ENCODE measurements at regions not wholly inside any gene's neighbourhood (a gene's known extent, or its start where the extent isn't known, plus 50 kb on each side); places are given as distances from the start of the nearest gene placed in this dataset.
"Not testable (repeated sequence)": the region's sequence is repeated elsewhere in the genome, so short reads cannot be mapped to it uniquely, and the experiment has no call there.

- DNase-seq (ENCODE audit: low spot score) = no peak
- Histone ChIP-seq H3K4me3 (ENCODE audit: low read depth in 1 of 3, low read length in 3 of 3) (no peak overlapping the region), H3K4me1 (ENCODE audit: control insufficient read depth in 4 of 4, insufficient read depth in 4 of 4, low read length in 3 of 4) (peaks cover 0 to 4% (median 0%) of the 10 kb centered on the region in 4 donors), H3K27ac (ENCODE audit: low read depth in 1 of 2, low read length in 2 of 2) (no peak overlapping the region), H3K36me3 (ENCODE audit: control insufficient read depth in 4 of 4, insufficient read depth in 3 of 4, low read depth in 1 of 4, low read length in 3 of 4) (no peaks in the 10 kb centered on the region), H3K27me3 (ENCODE audit: control insufficient read depth in 4 of 4, insufficient read depth in 4 of 4, low read length in 3 of 4) (no peaks in the 10 kb centered on the region), H3K9me3 (ENCODE audit: control insufficient read depth in 4 of 4, low read length in 3 of 4) (no peaks in the 10 kb centered on the region), H3K9ac (ENCODE audit: low read depth in 1 of 2, low read length in 2 of 2) (no peak overlapping the region)
- WGBS = 98% methylated on average over 3 of the region's 3 CpGs
- no peak for TF ChIP-seq JUND (IDR thresholded peaks at IDR 0.05)
- no peak for TF ChIP-seq FOXA1 (IDR thresholded peaks at IDR 0.05)
- no peak for TF ChIP-seq NR2F2 (IDR thresholded peaks at IDR 0.05)
- TF ChIP-seq EGR1 (IDR thresholded peaks at IDR 0.05; ENCODE audit: low read depth in 2 of 2) = no peak
- no peak for TF ChIP-seq HNF4A (conservative IDR thresholded peaks at IDR 0.05)
- TF ChIP-seq REST (IDR thresholded peaks at IDR 0.05) = no peak
- no peak for TF ChIP-seq FOXA2 (IDR thresholded peaks at IDR 0.05)
- no peak for TF ChIP-seq YY1 (IDR thresholded peaks at IDR 0.05)
- TF ChIP-seq RXRA (IDR thresholded peaks at IDR 0.05) = no peak
- no peak for TF ChIP-seq RAD21 (IDR thresholded peaks at IDR 0.05)
- TF ChIP-seq GABPA (IDR thresholded peaks at IDR 0.05 in 1 of 2, conservative IDR thresholded peaks at IDR 0.05 in 1 of 2) = no peak
- no peak for TF ChIP-seq TAF1 (conservative IDR thresholded peaks at IDR 0.05)
- no peak for TF ChIP-seq HNF4G (IDR thresholded peaks at IDR 0.05)
- no peak for TF ChIP-seq ATF3 (IDR thresholded peaks at IDR 0.05)
- TF ChIP-seq CTCF (IDR thresholded peaks at IDR 0.05; ENCODE audit: low read depth, low read length, missing input control) = no peak
- TF ChIP-seq SP1 (IDR thresholded peaks at IDR 0.05) = no peak
- no peak for TF ChIP-seq ZBTB33 (IDR thresholded peaks at IDR 0.05)
- no peak for TF ChIP-seq MAX (IDR thresholded peaks at IDR 0.05)
Observed at GRCh38 chr12:116450406-116450910, 108.7 kb upstream of the MAP1LC3B2 start.

GRCh38 chr12:116452975-116453374 lies 106.2 kb upstream of the MAP1LC3B2 start:
- not testable (repeated sequence) for H3K9me3 ChIP-seq (ENCODE audit: control insufficient read depth in 4 of 4, low read length in 3 of 4); H3K4me3 ChIP-seq (ENCODE audit: low read depth in 1 of 3, low read length in 3 of 3); H3K27ac ChIP-seq (ENCODE audit: low read depth in 1 of 2, low read length in 2 of 2); H3K36me3 ChIP-seq (ENCODE audit: control insufficient read depth in 4 of 4, insufficient read depth in 3 of 4, low read depth in 1 of 4, low read length in 3 of 4); DNase-seq (ENCODE audit: low spot score); H3K9ac ChIP-seq (ENCODE audit: low read depth in 1 of 2, low read length in 2 of 2); H3K4me1 ChIP-seq (ENCODE audit: control insufficient read depth in 4 of 4, insufficient read depth in 4 of 4, low read length in 3 of 4); H3K27me3 ChIP-seq (ENCODE audit: control insufficient read depth in 4 of 4, insufficient read depth in 4 of 4, low read length in 3 of 4)
- WGBS = 93% methylated on average over 5 of the region's 5 CpGs
